HG02938 (cell line): ENCODE measurements at regions not wholly inside any gene's neighbourhood (a gene's known extent, or its start where the extent isn't known, plus 50 kb on each side); places are given as distances from the start of the nearest gene placed in this dataset.

ENCODE experiments used
- ATAC-seq: cut with Tn5 transposase; IDR thresholded peaks from one replicate; pipeline ENCODE4 v1.9.1; 2021; ENCODE audit warnings: mild to moderate bottlenecking, moderate library complexity; ENCODE audit not compliant: unreplicated experiment

DNA sequence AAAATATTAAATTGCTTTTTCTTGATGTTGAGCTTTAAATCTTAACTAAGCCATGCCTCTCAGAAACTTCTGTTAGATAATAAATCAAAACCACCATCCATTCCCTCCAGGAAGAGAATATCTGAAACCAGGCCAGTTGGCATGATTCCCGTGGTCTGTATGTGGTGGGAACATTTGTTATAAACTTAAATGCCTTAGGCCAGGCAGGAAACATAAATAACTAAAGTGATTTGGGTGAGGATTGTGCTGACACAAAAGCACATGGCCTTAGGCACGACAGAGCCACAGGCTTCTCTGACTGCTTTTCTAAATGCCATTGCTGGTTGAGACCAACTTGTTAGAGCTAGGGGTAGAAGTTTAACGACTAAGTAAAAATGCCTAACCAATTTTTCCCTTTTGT, 255.9 kb downstream of the GABRG2 start:
- no peak for ATAC-seq

DNA sequence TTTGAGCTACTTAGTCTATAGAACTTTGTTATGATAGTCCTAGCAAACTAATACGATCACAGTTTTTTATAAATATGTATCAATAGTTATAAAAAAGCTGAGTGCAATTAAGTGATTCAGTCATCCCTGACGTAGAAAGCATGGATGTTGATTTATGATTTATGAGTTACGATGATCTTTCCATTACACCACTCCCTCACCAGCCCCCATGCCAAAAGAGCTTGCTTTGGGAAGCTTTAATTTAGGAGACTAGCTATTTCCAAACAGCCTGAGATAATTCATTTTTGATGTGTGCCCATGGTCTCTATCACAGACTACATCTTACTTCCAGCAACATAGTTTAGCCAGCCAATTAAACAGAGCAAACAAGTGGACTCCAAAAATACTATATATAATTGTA, 256.8 kb downstream of the GABRG2 start:
- ATAC-seq, result no peak

- no peak for ATAC-seq
Measured at GRCh38 chr5:162325143-162325727, 257.7 kb downstream of the GABRG2 start.

- ATAC-seq, result no peak
Measured at GRCh38 chr5:162334944-162335343, 267.4 kb downstream of the GABRG2 start.

DNA sequence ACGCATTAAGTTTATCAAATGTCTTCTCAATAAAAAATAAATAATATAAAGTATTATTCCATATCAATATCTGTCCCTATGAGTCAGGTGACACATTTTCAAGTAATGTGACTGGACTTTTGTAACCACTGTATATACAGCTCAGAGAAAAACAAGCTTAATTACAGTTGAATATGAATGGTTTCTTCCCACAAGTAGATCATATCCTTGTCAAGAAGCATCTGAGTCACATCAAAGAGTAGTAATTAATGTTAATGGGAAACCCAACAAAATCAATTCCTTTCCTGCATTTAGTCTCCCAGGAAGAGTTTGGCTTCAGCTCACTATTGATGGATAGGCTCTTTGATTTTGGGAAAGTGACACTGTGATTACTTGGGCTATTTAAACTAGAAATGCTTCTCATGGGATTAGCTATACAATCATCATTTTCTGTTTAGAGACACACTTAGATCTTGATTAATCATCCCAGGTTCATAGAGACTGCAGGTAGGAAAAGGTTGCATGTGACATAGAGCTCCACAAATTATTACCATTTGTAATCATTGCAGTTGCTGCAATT, 292.9 kb downstream of the GABRG2 start:
- no peak for ATAC-seq

DNA sequence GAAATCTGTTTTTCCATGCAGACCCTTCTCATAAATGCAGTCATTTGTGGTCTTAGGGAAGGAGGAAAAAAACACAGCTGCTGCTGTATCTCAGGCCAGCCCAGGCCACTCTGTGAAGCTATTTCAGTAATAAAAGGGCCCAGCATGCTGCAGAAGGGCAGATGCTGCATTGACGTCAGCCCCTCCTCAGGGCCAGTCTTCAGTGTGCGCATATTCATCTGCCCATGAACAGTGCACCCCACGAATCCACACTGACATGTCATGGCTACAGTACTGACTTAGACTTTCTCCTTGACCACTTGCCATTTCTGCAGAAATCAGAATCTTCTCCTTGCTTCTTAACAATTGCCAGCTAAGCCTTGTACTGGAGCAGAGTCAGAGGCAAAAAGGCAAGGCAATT, 304.7 kb downstream of the GABRG2 start:
- no peak for ATAC-seq

DNA sequence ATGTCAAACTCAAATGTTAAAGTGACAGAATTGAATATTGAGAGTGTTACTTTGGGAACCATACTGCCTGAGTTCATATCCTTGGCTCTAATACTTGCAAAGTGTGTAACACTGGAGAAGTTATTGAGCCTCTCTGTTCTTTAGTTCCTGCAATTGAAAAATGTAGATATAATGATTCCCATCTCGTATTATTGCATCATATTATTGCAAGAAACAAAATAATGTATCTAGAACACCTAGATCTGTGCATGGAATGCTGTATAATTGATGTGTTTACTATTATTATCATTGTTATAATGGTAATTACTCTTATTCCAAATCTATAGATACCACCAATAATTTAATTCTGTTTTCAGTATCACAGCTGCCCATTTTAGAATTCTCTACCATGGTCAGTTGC, 310.3 kb downstream of the GABRG2 start:
- no peak for ATAC-seq

- ATAC-seq, result no peak
Measured at GRCh38 chr5:162382839-162383238, 315.3 kb downstream of the GABRG2 start.

DNA sequence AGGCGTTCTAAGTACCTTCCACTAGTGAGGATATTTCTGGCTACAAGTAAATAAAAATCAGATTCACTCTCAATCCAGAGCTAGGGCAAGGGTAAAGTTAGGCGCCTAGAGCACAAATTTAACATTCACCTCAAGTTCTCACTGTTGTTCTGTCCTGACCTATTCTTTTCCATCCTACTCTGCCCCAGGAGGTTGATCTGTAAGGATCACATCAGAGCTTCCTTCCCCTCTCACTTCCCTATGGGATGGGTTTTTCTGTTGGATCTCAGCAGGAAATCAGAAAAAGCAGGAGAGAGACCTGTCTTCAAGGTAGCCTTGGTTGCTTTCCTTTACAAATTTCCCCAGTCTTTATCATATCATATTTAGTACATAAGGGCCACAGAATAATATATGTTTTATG, 316.7 kb downstream of the GABRG2 start:
- no peak for ATAC-seq

DNA sequence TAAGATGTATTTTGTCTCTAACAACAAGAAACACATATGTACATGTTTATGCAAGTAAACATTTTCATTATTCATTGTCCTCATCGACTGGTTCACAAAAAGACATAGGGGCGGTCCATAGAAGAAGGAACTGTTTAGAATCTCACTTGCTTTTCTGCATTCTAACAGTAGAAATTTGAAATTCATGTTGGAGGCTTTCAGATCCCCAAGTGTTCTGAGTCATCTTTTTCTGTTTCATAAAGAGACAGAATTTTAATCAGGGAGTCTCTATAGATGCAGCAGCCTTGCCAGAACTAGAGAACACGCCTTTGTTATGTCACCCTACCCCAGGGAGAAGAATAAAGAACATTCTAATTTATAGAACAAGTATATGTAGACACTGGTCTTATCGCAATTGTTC, 324.3 kb downstream of the GABRG2 start:
- no peak for ATAC-seq

DNA sequence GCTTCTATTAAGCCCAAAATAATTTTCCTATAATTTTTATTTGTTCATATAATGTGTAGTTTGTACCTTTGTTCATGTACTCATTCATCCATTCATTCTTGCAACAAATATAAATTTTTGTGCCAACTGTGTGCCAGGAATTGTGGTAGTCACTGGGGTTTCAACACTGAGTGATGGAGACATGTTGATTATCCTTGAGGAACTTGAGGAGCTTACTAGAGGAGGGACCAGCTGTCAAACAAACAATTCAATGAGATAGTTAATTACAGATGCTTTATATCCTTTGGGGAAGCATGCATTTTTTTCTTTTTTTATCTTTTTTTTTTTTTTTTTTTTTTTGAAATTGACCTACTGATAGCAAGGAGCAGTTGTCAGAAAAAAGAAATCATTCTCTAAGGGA, 324.8 kb downstream of the GABRG2 start:
- no peak for ATAC-seq

GRCh38 chr5:162393534-162393933, 326.0 kb downstream of the GABRG2 start:
- ATAC-seq, result no peak

DNA sequence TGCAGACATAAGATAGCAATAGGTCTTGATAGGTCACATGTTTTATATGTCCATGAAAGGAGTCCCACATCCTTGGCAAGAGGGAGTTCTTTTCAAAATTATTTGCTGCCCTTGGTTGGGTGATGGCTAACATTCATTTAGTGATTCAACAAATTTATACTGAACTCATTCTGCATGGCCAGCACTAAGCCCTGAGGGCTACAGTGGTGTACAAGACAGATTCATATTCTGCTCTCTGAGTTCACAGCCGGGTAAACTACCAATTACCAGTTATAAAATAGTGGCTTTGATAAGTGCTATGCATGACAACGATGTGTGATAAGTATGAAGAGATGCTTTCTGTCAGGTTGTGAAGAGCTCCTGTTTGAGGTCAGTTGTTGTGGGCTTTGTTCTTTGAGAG, 340.0 kb downstream of the GABRG2 start:
- no peak for ATAC-seq

DNA sequence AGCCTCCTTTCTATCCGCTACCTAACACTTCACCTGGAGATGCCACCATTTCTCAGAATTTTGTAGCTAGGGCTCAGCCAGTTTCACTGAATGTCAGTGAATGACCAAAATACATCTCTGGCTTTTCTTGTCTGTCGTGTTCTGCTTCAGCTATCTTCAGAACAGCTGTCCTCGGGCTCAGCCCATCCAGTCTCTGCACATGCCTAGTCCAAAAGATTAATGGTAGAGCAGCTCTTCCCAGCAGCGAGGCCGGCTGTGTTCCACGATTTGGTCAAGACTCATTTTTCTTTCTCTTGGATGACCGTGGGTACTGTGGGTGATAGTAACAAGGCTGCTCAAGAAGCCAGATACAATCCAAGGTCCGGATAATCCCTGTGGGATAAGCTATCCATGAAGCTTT, 342.8 kb downstream of the GABRG2 start:
- no peak for ATAC-seq

- no peak for ATAC-seq
Measured at GRCh38 chr5:162429142-162429541, 361.6 kb downstream of the GABRG2 start.

GRCh38 chr5:162434281-162434680, 366.7 kb downstream of the GABRG2 start:
- no peak for ATAC-seq

DNA sequence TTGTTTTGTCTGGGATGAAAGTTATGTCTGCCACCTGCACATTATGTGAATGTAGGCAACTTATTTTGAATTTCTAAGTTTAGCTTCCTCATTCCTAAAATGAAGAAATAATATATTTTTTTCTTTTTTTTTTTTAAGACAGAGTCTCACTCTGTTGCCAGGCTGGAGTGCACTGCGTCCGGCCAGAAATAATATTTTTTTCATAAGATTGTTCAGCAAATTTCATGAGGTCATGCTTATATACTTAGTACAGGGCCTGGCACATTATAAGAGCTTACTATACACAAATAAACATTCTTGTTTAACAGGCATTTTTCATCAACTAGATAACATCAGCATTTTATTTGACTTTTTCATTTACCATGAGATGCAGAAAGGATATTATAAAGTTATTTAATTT, 368.5 kb downstream of the GABRG2 start:
- ATAC-seq, result no peak

GRCh38 chr5:162444129-162444762, 376.7 kb downstream of the GABRG2 start:
- no peak for ATAC-seq

DNA sequence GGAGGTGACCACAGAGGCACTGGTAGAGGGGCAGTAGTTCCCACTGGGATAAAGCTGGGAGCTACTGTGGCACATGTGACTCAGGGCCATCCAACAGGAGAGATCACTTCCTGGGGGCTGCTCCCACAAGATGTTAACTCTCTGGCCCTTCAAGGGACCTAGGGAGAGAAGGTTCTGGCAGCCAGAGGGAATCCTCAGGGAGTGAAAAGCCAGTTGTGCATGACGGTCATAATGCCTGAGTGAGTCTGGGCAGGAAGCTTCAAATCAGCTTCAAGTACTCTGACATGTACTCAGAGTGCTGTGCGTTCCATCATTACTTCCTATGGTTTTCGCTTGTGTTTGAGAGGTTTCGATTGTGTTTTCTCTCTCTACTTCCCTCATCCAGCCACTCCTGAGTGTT, 388.5 kb downstream of the GABRG2 start:
- no peak for ATAC-seq

DNA sequence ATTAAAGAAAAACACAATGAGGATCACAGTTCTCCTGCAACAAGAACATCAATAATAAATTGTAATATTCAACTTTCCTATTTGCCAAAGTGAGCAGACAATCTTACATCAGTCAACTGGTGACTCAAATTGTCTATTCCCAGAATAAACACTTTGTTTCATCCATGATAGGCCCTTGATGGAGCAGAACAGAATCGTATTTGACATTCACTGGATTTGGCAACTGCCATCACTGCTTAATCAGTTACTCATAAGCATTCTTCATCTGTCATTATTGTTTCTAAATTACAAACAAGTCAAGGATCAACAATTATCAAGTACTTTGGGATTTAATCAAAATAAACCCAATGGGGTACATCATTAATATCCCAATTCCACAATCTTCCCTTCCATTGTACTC, 398.4 kb downstream of the GABRG2 start:
- ATAC-seq, result no peak

GRCh38 chr5:162473041-162473714, 405.6 kb downstream of the GABRG2 start:
- no peak for ATAC-seq

- ATAC-seq, result no peak
Measured at GRCh38 chr5:162474239-162474638, 406.7 kb downstream of the GABRG2 start.
